AG08396 (cell line): ENCODE measurements at regions not wholly inside any gene's neighbourhood (a gene's known extent, or its start where the extent isn't known, plus 50 kb on each side); places are given as distances from the start of the nearest gene placed in this dataset.

Source experiments
- DNase-seq: peaks from one replicate; pipeline ENCODE4 v3.0.0; 2012; ENCODE audit warnings: low spot score, mixed read lengths

DNA sequence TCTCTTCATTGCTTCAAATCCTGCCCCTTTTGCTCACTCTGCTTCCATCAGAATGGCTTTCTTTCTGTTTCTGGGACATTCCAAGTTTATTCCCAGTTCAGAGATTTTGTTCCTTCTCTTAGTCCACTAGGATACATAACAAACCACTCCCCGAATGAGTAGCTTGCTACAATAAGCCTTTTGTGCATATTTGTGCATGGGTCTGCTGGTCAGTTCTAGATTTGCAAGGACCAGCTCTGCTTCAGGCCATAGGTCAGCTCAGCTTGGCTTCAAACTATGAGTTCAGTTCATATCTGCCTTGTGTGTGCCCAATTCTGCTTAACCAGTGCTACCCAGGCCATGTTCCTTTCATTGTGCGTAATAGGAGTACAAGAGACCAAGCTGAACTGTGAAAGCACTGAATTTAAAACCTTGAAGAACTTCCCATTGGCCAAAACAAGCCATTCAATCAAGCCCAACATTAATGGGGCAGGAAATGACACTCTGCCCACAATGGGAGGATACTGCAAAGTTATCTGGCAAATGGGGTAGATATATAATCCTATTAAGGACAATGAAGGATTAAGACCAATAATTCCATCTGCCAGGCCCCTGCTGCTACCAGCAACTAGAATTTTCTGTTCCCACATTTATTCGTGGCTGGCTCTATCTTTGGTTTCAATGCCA lies 328.8 kb downstream of the PRELID2 start:
- no peak for DNase-seq

GRCh38 chr5:145502906-145503305 lies 332.2 kb downstream of the PRELID2 start:
- DNase-seq: no peak

- no peak for DNase-seq
Measured at GRCh38 chr5:145500710-145501109, 334.4 kb downstream of the PRELID2 start.

DNA sequence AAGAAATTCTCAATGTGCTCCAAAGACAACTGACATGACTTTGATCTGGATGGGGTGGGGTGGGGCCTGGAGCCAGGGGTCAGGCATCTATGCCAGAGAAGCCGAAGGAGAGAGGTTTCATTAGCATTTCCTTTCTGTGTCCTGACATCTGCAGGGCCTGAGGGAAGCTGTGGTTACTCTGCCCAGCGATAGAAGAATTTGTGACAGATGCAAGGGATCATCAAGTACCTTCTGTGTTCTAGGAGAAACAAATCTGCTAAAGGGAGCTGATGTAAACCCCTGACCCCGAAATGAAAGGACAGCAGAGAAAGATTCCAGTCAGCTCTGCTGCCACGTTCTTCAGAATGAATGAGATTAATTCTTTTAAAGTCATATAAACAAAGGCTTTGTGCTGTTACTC lies 335.7 kb downstream of the PRELID2 start:
- DNase-seq: peak; percentile 17

DNA sequence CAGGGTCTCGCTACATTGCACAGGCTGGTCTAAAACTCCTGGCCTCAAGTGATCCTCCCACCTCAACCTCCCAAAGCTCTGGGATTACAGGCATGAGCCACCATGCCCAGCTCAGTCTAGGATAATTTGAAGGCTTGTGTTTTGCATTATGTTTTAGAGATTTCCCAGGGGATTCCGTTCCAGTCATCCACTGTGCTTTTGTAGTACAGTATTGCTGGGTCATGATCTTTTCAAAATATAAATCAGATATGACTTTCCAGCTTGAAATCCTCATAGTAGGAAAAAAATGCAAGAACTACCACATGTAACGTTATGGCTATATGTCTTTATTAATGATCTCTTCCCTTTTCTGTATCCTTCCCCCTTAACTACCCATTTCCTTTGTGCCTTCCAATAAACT lies 338.1 kb downstream of the PRELID2 start:
- DNase-seq: no peak

- DNase-seq: peak; percentile 45
Measured at GRCh38 chr5:145495741-145496140, 339.4 kb downstream of the PRELID2 start.

- DNase-seq: no peak
Measured at GRCh38 chr5:145495196-145495595, 339.9 kb downstream of the PRELID2 start.

DNA sequence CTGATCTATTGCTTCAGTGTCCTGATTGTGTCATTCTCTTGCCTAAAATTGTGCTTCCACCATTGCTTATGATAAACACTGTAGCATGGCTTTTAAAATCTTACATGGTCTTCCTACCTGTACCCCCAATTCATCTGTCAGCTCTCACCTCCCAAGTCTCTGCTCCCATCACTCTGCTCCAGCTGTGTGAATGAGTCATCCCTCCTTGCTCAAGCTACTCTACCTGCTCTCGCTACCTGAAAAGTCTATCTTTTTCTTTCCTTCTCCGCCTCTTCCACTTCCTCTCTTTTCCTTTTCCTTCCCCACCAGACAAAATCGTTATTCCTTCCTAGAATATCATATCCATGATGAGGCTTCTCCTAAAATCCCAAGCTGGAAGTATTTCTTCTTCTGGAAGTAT lies 341.7 kb downstream of the PRELID2 start:
- DNase-seq: no peak

DNA sequence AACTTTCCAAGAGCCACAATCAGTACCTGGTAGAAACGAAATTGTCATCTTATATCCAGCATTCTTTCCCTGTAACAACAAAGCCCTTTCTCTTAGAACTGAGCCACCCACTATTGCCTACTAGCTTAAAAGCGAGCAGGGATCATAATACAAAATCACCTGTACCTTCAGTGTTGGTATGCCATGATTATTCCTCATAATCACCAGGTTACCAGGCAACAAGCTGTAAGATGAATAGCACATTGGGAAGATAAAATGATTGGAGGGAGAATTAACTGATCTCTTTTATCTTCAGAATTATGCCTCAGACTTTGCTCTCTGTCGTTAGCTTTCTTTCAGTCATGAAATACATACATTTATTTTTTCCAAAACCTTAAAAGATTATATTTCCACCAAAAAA lies 345.6 kb downstream of the PRELID2 start:
- no peak for DNase-seq

DNA sequence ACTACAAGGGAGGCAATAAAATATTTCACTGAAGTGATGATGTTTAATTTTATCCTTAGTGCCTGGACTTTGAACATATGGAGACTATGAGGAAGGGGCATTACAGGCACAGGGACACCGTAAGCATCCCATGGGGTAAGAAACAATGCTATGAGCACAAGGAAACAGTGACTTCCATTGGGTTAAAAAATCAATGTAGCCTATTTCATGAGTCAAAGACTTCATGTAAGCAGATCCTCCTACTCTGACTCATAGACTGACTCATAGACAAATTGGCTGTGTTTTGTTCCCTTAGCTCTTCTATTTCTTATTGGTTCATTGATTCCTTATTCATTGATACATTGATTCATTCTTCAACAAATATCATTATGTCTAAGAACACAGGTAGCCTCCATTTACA lies 351.0 kb downstream of the PRELID2 start:
- DNase-seq: peak; percentile 42

DNA sequence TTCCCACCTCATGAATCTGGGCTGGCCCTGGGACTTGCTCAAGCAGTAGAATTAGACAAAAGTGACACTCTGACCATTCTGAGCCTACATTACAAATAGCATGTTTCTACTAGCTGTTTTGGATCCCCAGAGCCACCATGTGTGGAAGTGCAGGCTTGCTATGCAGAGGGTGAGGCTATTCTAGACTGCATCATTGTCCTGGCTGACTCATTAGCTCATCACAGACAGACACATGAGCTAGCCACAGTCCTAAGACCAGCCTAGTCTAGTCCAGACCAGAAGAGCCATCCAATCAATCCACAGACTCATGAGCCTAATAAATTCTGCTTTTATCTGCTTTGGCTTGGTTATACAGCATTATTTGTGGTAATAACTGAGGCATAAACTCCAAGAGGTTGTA lies 351.9 kb downstream of the PRELID2 start:
- DNase-seq: peak; percentile 29

DNA sequence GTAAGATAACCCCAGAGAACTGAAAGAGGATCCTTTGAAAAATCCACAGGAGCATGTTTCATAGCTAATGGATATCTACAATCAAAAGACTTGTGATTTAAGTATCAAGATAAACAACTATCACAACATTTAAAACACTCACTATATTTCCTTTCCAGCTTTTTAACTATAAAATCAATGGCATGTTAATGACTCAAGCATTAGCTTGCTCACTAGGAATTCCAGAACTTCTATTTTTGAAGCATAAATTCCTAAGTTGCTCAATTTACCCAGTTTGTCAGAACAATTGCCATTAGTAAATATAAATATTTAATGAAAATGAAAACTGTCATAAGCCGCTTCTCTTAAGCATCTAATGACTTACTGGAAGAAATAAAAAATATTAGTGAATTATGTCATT lies 355.3 kb downstream of the PRELID2 start:
- no peak for DNase-seq

GRCh38 chr5:145479271-145479670 lies 355.9 kb downstream of the PRELID2 start:
- DNase-seq: no peak

- no peak for DNase-seq
Measured at GRCh38 chr5:145478651-145479050, 356.5 kb downstream of the PRELID2 start.

- no peak for DNase-seq
Measured at GRCh38 chr5:145473042-145473642, 362.0 kb downstream of the PRELID2 start.

- DNase-seq: peak; percentile 4
Measured at GRCh38 chr5:145471831-145472612, 363.1 kb downstream of the PRELID2 start.

DNA sequence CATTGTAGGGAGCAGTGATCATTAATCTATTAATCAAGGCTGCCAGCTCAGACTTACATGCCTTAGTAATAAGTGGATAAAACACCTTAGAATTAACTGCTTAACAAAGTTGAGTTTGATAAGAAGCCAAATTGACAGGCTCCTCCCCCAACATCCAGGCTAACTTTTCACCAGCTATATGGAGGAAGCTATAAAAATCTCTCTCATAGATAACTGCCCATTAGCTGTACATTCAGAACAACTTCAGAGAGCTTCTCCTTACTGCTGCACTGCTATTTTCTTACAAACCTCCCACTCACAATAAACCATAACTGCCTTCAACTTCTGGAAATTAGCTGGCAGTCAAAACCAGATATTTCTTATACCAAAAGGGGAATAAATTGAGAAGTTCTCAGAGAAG lies 364.1 kb downstream of the PRELID2 start:
- DNase-seq: no peak

DNA sequence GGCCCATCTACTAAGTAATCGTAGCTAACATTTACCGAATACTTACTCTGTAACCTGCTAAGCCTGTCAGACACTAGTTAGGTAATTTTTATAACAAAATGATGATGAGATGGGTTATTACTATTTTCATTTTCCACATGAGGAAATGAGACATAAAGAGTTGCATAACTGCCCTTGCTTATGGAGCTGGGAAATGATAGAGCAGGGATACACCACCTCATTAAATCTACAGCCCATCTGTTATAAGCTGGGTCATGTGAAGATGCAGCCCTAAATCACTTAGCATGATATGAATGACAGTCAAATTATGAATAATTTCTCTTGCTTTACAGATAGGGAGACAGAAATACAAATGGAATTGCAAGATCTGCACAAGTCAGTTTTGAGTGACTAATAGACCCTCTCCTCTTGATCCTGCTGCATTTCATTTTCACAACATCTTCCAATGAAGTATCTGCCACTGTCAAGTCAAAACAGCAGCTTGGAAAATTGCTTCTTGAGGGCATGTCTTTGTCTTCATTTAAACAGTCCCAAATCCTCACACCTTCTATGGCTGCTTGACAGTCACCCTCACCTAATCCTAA lies 364.7 kb downstream of the PRELID2 start:
- no peak for DNase-seq

- no peak for DNase-seq
Measured at GRCh38 chr5:145467446-145467845, 367.7 kb downstream of the PRELID2 start.

DNA sequence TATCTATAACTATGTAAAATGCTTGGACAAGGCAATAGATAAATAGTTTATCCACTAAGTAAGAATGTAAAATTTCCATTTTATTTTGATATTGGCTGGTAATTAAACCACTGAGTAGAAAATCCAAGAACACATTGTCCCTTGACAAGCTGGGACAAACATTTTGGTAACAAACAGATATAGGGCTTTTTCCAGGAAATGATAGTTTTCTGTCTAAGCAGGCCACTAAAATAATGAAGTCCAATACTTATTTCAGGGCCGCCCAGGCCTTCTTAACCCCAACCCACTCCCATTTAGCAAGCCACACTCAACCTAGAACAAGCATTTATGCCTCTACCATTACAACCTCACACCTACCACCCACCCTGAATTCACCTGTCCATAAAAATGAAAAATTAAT lies 368.6 kb downstream of the PRELID2 start:
- no peak for DNase-seq

DNA sequence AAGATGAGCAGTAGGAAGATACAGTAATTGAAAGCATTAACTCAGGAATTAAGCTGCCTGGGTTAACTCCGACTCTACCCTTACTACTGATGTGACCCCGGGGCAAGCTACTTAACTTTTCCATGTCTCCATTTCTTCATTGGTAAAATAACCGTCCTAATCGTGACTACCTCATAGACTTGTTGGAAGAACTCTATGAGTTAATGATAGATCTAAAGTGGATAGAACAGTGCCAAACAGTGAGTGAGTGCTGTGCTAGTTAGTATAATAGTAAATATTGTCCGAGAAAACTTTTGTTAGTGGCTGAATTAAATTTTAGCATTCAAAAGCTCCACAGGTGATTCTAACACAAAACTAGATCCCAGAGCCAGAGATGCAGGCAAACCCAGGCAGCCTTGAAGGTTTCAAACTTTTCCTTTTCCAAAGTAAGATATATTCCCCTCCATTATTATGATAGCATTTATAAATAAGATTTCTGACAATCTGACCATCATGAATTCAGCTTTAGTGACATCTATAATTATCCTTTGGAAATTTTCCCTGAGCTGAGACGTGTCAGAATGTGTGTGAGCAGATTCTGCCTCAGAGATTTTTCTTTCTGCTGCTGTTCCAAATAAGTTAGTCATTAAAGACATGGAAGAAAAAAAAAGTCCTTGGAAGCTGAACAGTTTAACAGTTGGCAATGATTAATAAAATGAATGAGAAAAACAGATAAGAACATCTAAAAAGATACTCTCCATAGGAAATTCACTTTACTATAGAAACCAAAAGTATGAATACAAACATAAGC lies 369.5 kb downstream of the PRELID2 start:
- no peak for DNase-seq

DNA sequence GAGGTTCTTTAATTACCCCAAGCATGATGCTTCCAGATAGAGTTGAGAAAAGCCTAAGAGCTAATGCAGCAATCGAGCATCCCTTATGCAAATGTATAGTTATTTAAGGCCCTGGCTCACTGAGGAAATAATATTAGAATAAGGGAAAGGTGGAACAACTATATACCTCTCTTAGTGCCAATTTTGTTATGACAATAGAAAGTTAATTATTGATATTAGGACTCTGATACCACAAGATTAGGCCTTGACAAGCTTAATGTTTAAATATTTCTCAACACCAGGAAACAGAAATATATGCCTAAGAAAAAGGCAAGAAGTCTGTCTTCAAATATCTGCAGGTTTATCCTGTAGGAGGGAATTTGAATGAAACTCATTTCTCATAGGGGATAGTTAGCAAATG lies 371.0 kb downstream of the PRELID2 start:
- DNase-seq: no peak
